Memory B cell (primary cell): ENCODE measurements at regions not wholly inside any gene's neighbourhood (a gene's known extent, or its start where the extent isn't known, plus 50 kb on each side); places are given as distances from the start of the nearest gene placed in this dataset.
"Not testable (repeated sequence)": the region's sequence is repeated elsewhere in the genome, so short reads cannot be mapped to it uniquely, and the experiment has no call there.

Experiments
- ATAC-seq: fragments of 150-1000 bp; cut with Tn5 transposase; 2 replicates; pipeline ENCODE4 v1.10.0; 2021; ENCODE audit warnings: low read depth, mild to moderate bottlenecking, moderate library complexity
- DNase-seq, 2 donors: peaks; one replicate each; pipeline ENCODE4 v3.0.0; 2022; ENCODE audit warnings: low spot score in 2 of 2
- H3K27ac Mint-ChIP-seq: one replicate; pipeline ENCODE4 v1.8.0; 2022; ENCODE audit warnings: mild to moderate bottlenecking, moderate library complexity, mixed read lengths
- H3K27me3 Mint-ChIP-seq: one replicate; pipeline ENCODE4 v1.8.0; 2022; ENCODE audit warnings: mixed read lengths
- H3K36me3 Mint-ChIP-seq: one replicate; pipeline ENCODE4 v1.8.0; 2022; ENCODE audit warnings: mild to moderate bottlenecking, mixed read lengths
- H3K4me1 Mint-ChIP-seq: one replicate; pipeline ENCODE4 v1.8.0; 2022; ENCODE audit warnings: mixed read lengths
- H3K4me3 Mint-ChIP-seq: one replicate; pipeline ENCODE4 v1.8.0; 2022; ENCODE audit warnings: mild to moderate bottlenecking, moderate library complexity, mixed read lengths
- H3K9me3 Mint-ChIP-seq: one replicate; pipeline ENCODE4 v1.8.0; 2022; ENCODE audit warnings: mixed read lengths

DNA sequence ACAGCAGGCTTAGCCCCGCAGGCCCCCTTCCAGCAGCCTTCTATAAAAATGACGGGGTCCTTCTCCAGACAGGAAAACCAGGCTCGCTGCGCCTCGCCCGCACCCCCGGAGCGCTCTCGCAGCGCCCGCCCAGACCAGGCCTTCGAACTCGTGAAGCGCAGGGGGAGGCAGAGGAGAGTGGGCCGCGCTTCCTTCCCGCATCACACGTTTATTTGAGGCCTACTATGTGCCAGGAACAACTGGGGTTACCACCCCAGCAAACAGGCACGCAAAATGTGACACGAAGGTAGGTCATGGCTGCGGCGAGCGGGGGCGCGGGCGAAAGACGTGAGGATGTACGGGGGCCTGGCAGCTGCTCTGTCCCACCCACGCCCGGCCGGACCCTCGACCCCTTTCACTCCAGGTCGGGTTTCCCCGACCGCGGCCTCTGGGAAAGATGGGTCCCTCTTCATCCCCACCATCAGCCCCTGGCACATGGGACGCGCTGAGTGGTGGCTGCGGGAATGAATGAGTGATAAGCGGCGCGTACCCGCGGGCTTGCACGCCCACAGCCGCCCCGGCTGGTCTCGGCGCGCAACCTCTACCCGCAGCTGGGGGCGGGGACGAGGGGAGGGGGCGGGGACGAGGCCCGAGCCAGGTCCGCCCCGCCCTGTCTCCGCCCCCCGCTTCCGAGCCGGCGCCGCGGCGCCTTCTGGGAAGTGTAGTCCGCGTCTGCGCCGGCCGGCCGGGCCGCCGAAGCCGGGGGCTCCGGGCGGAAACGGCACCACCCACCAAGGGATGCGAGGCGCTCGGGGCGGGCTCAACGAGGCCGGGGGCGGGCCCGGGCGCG lies 59.1 kb downstream of the ZNF467 start:
- Mint-ChIP-seq H3K36me3 (peaks cover 4% of the 10 kb centered on the region), H3K27me3 (no peaks in the 10 kb centered on the region), H3K27ac (no peak overlapping the region), H3K4me3 (peak overlapping the region; percentile 84), H3K4me1 (peaks cover 15% of the 10 kb centered on the region), H3K9me3 (peaks cover 9% of the 10 kb centered on the region)
- DNase-seq (peak; percentile 70 to 82), ATAC-seq (peak; percentile 90)

DNA sequence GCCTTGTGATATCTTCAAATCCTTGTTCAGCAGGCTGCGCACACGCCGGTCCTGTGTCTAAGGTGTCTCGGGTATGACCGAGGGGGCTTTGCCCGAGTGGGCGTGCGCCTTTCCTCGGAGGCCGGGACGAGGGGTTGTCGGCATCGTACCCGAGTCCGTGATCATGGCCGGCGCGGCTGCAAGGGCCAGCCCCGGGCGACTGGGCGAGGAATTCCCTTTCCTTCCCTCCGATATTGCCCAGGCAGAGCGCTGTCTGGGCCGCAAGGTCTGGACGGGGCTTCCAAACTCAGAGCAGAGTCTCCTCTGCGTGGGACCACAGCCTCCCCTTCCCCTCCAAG lies 59.7 kb downstream of the ZNF467 start:
- DNase-seq (no peak), ATAC-seq (no peak)
- Mint-ChIP-seq H3K4me1 (peaks cover 15% of the 10 kb centered on the region), H3K27me3 (no peaks in the 10 kb centered on the region), H3K4me3 (peak overlapping the region; percentile 84), H3K27ac (no peak overlapping the region), H3K36me3 (peaks cover 4% of the 10 kb centered on the region), H3K9me3 (peaks cover 9% of the 10 kb centered on the region)

DNA sequence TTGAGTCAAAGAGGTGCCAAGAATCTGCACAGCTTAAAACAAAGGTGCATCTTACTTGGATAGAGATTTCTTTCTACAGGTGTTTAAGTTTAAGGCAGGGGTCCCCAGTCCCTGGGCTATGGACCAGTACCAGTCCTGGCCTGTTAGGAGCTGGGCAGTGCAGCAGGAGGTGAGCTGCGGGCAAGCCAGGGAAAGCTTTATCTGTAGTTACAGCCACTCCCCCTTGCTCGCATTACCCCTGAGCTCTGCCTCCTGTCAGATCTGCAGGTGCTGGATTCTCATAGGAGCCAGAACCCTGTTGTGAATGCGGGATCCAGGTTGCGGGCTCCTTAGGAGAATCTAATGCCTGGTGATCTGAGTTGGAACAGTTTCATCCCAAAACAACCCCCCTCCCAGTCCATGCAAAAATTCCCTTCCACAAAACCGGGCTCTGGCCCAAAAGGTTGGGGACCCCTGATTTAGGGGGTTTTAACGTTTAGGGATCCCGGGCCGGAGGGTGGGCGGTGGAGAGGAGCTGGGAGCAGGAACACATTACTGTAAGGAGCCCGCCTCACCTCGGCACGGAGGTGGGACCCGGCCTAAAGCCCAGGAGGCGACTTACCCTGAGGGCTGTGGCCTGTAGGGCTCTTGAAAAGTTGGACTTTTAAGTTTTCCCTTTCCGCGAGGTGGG lies 60.2 kb downstream of the ZNF467 start:
- H3K36me3 Mint-ChIP-seq = peaks cover 4% of the 10 kb centered on the region
- no peak for DNase-seq
- no peaks in the 10 kb centered on the region for H3K27me3 Mint-ChIP-seq

DNA sequence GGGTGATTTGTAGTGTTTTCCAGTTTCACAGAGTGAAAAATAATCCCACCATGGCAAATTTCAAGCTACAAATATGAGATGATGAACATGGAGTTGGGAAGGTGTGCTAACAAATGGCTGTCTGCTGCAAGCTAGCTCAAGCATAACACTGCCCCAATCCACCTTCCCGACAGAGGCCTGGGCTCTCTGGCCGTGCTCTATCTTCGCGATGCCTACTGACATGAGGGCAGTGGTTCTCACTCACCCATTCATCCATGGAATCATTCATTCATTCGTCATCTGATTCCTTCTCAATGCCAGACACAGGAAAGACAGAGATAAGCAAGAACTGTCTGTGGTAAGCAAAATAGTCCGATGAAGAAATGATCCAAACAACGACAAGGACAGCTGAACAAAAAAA lies 65.4 kb downstream of the ZNF467 start:
- peaks cover 11% of the 10 kb centered on the region for H3K27me3 Mint-ChIP-seq
- H3K27ac Mint-ChIP-seq = no peak overlapping the region

More for the DNA sequence above, 60.2 kb downstream of the ZNF467 start:
- H3K4me1 Mint-ChIP-seq = peaks cover 15% of the 10 kb centered on the region
- H3K9me3 Mint-ChIP-seq = peaks cover 9% of the 10 kb centered on the region
- no peak for ATAC-seq
- peak overlapping the region; percentile 72 for H3K4me3 Mint-ChIP-seq
- no peak overlapping the region for H3K27ac Mint-ChIP-seq

DNA sequence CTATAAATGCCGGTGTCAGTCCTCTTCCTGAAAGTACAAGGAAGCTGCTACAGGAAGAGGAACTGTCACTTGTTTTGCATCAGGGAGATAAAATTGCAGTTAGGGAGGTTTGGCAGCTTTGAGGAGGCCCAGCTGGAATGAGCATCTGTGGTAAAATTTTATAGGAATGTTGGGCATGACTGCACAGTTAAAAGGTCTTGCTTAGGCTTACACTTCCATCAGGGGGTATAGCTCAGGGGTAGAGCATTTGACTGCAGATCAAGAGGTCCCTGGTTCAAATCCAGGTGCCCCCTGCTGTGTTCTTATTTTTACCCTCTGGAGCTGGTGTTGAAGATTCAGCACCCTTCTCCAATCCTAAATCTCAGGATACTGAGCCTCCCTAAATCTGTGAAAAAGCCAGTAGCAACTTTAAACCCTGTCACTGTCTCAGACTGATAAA lies 65.9 kb downstream of the ZNF467 start:
- Mint-ChIP-seq H3K4me1 (peaks cover 2% of the 10 kb centered on the region), H3K27ac (no peak overlapping the region), H3K9me3 (peaks cover 9% of the 10 kb centered on the region), H3K4me3 (no peak overlapping the region), H3K27me3 (peaks cover 11% of the 10 kb centered on the region), H3K36me3 (peaks cover 4% of the 10 kb centered on the region)
- no peak for DNase-seq
- ATAC-seq = no peak

More for the DNA sequence above, 65.4 kb downstream of the ZNF467 start:
- ATAC-seq (no peak), DNase-seq (no peak)
- H3K4me3 Mint-ChIP-seq = no peak overlapping the region
- H3K9me3 Mint-ChIP-seq = peaks cover 9% of the 10 kb centered on the region
- peaks cover 2% of the 10 kb centered on the region for H3K4me1 Mint-ChIP-seq
- H3K36me3 Mint-ChIP-seq = peaks cover 4% of the 10 kb centered on the region

DNA sequence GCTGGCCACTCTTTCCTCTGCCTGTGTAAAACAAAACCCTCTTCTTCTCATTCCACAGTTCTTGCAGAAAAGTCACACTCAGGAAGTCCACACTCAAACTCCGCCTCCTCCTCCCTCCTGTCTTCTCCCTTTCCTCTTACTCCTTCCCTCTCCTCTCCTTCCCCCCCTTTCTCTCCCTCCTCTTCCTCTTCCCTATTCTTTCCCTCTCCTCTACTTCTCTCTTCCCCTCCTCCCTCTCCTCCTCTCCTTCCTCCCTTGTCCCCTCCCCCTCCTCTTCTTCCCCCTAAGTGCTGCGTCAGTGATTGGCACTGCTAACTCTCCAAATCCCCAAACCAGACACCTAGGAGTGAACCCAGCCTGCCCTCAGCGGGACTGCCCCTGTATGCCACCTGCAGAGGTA lies 67.0 kb downstream of the ZNF467 start:
- no peak overlapping the region for H3K4me3 Mint-ChIP-seq
- ATAC-seq (no peak), DNase-seq (no peak)
- H3K27me3 Mint-ChIP-seq = peaks cover 11% of the 10 kb centered on the region
- H3K9me3 Mint-ChIP-seq = peaks cover 9% of the 10 kb centered on the region
- H3K36me3 Mint-ChIP-seq = peaks cover 4% of the 10 kb centered on the region
- H3K27ac Mint-ChIP-seq = no peak overlapping the region
- peaks cover 2% of the 10 kb centered on the region for H3K4me1 Mint-ChIP-seq

DNA sequence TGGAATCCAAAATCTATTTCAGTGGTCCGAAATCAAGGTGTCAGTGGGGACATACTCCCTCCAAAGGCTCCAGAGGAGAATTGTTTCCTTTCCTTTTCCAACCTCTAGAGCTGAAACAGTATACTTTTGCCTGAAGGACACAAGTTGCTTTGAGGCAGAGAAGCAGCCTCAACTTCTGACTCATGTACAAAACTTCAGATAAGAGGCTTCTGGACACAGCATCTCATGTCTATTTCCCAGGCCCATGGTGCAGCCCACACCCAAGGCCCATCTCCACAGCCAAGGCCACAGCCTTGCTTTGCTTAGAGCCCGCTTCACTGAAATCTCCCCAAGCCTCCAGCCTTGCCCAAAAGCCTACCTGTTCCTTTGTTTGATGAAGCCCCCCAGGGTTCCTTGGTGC lies 68.9 kb downstream of the ZNF467 start:
- Mint-ChIP-seq H3K4me1 (peaks cover 2% of the 10 kb centered on the region), H3K9me3 (peaks cover under 1% of the 10 kb centered on the region), H3K27ac (no peak overlapping the region), H3K4me3 (no peak overlapping the region), H3K27me3 (peaks cover 11% of the 10 kb centered on the region), H3K36me3 (no peaks in the 10 kb centered on the region)
- DNase-seq = no peak
- no peak for ATAC-seq

DNA sequence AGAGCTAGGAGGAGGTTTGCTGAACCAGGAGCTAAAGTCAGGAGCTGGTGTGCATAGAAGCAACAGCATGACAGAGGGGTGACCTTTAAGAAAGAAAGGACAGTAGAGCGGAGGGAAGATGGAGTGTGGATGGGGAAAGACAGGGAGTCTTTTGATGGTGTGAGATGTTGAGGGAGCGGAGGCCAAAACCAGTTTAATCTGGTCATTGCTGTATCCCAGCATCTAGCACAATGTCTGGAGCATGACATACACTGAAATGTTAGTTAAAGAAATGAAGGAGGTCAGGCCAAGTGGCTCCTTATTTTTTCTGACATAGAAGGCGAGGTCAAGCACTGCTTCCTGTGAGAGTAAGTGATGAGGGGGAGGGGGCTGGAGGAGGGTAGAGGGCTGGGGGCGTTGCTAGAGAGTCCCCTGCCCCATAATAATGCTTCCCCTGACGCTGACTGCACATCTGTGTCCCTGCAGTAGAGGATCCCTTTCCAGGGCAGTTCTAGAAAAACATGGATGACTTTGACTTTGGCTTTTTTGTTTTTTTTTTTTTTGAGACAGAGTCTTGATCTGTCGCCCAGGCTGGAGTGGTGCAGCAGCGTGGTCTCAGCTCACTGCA lies 70.2 kb downstream of the ZNF467 start:
- H3K36me3 Mint-ChIP-seq = no peaks in the 10 kb centered on the region

DNA sequence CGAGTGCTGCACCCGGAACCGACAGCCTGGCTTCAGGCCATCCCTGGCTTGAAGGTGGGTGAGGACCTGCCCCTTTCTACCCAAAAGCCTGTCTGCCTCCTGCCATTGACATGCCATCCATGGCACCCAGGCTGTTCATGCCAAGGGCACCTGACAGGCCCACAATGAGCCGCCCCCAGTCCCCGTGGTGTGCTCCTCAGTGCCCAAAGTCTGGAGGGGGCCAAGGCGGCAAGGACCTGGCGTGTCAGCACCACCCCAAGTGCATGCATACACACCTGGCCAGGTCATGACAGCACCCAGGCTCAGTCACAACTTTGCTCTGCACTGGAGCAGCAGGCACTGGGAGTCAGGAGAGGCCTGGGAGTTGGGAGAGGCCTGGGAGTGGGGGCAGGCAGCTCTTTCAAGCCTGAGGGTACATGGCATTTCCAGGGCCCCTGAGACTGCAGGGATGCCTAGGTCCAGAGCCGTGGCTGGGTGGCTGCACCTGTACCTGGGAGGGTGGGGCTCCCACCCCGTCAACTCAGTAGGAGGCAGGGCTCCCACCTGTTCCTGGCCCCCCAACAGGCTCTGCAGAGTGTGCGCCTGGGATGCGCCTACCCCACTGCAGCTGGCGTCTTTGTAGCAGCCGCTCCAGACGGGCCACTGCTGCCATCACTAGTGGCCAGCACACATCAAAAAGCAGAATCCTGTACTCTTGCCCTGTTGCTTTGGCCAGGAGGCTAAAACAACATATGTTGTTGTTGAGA lies 71.7 kb downstream of the ZNF467 start:
- no peaks in the 10 kb centered on the region for H3K4me1 Mint-ChIP-seq
- no peak overlapping the region for H3K4me3 Mint-ChIP-seq
- H3K36me3 Mint-ChIP-seq = no peaks in the 10 kb centered on the region
- no peak overlapping the region for H3K27ac Mint-ChIP-seq
- ATAC-seq (no peak), DNase-seq (no peak)
- peaks cover 5% of the 10 kb centered on the region for H3K27me3 Mint-ChIP-seq
- H3K9me3 Mint-ChIP-seq = peaks cover 10% of the 10 kb centered on the region

More for the DNA sequence above, 70.2 kb downstream of the ZNF467 start:
- ATAC-seq (no peak), DNase-seq (no peak)
- Mint-ChIP-seq H3K27ac (no peak overlapping the region), H3K4me1 (peaks cover 2% of the 10 kb centered on the region), H3K4me3 (no peak overlapping the region), H3K9me3 (peaks cover 3% of the 10 kb centered on the region), H3K27me3 (peaks cover 11% of the 10 kb centered on the region)

DNA sequence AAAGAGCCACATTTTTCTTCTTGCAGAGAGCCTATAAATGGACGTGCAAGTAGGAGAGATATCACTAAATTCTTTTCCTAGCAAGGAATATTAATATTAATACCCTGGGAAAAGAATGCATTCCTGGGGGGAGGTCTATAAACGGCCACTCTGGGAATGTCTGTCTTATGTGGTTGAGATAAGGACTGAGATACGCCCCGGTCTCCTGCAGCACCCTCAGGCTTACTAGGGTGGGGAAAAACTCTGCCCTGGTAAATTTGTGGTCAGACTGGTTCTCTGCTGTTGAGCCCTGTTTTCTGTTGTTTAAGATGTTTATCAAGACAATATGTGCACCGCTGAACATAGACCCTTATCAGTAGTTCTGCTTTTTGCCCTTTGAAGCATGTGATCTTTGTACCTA lies 75.6 kb downstream of the ZNF467 start:
- not testable (repeated sequence) for DNase-seq, H3K27me3 Mint-ChIP-seq, H3K4me1 Mint-ChIP-seq, H3K4me3 Mint-ChIP-seq, H3K27ac Mint-ChIP-seq, H3K9me3 Mint-ChIP-seq, ATAC-seq, H3K36me3 Mint-ChIP-seq

DNA sequence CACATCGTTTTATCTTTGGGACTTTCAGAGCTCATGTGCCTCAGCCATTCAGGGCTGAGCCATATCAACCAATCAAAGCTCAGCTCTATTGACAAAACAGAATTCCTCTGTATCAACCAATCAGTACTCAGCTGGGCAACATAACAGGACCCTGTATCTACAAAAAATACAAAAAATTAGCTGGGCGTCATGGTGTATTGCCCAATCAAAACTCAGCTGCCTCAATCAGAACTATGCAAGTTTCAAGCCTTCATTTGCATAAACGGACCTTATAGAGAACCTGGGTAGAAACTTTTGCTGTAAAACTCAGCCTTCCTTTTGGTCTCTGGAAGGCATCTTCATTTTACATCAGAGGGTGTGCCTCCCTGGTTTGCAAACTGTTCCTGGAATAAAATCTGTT lies 77.1 kb downstream of the ZNF467 start:
- H3K27ac Mint-ChIP-seq = no peak overlapping the region
- H3K4me3 Mint-ChIP-seq = no peak overlapping the region
- H3K9me3 Mint-ChIP-seq = peaks cover 10% of the 10 kb centered on the region
- peaks cover 5% of the 10 kb centered on the region for H3K27me3 Mint-ChIP-seq
- DNase-seq = no peak
- ATAC-seq = no peak
- H3K36me3 Mint-ChIP-seq = no peaks in the 10 kb centered on the region
- no peaks in the 10 kb centered on the region for H3K4me1 Mint-ChIP-seq

DNA sequence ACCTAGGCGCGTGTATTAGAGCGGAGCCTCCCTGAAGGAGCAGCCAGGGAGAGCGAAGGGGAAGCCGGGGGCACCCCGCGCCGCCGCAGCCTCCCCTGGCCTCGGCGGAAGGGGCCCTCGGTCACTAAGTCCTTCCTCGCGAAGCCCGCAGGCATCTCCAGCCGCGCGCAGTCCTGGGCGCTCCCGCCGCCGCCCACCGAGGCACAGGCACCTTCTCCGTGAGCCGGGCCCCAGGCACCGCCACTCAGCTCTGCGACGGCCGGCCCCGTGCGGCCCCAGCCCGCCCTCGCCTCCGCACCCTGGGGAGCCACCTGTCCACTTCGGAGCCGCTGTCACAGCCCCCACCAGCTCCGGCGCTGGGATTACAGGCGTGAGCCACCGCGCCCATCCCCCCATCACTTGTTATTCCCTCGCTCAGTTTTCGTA lies 80.8 kb downstream of the ZNF467 start:
- Mint-ChIP-seq H3K27me3 (peaks cover 25% of the 10 kb centered on the region), H3K9me3 (peaks cover 7% of the 10 kb centered on the region), H3K4me1 (no peaks in the 10 kb centered on the region), H3K27ac (no peak overlapping the region), H3K4me3 (no peak overlapping the region), H3K36me3 (no peaks in the 10 kb centered on the region)
- DNase-seq (no peak), ATAC-seq (no peak)

DNA sequence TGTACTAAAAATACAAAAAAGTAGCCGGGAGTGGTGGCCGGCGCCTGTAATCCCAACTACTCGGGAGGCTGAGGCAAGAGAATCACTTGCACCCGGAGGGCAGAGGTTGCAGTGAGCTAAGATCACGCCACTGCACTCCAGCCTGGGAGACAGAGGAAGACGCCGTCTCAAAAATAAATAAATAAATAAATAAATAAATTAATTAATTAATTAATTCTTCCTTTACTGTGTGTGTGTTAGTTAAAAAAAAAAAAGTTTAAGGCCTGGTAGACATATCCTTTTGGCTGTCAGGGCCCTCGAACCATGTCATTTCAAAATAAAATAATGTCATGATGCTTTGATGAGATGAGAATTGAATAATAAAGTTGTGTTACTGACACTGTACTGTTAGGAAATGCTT lies 81.3 kb downstream of the ZNF467 start:
- DNase-seq (no peak), ATAC-seq (no peak)
- no peak overlapping the region for H3K4me3 Mint-ChIP-seq
- H3K27me3 Mint-ChIP-seq = peaks cover 26% of the 10 kb centered on the region
- no peak overlapping the region for H3K27ac Mint-ChIP-seq
- H3K9me3 Mint-ChIP-seq = peaks cover 5% of the 10 kb centered on the region
- H3K4me1 Mint-ChIP-seq = no peaks in the 10 kb centered on the region
- H3K36me3 Mint-ChIP-seq = no peaks in the 10 kb centered on the region
